ENCODE measurements at regions not wholly inside any gene's neighbourhood (a gene's known extent, or its start where the extent isn't known, plus 50 kb on each side); places are given as distances from the start of the nearest gene placed in this dataset.

DNA sequence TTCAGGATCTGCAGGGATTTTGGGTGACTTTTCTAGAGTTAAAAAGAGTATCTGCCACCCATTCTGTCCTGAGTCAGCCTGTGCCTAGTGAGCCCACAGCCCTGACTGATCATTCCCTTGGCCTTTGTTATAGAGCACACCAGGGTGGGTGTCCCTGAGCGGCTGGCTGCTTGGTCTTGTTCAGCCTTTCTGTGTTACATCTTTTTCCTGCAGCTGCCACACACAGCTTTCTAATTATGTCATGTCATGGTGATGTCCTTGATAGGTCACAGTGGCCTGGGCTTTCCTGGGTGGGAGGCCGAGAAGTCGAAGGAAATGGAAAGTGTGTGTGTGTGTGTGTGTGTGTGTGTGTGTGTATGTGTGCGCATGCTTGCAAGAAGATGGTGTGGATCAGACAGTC is 293.2 kb upstream of the CRY1 start:
- H3K4me2 ChIP-seq (ENCODE audit: low read depth, low read length, poor library complexity, severe bottlenecking): no peak overlapping the region
- TF ChIP-seq, protein P1, sequence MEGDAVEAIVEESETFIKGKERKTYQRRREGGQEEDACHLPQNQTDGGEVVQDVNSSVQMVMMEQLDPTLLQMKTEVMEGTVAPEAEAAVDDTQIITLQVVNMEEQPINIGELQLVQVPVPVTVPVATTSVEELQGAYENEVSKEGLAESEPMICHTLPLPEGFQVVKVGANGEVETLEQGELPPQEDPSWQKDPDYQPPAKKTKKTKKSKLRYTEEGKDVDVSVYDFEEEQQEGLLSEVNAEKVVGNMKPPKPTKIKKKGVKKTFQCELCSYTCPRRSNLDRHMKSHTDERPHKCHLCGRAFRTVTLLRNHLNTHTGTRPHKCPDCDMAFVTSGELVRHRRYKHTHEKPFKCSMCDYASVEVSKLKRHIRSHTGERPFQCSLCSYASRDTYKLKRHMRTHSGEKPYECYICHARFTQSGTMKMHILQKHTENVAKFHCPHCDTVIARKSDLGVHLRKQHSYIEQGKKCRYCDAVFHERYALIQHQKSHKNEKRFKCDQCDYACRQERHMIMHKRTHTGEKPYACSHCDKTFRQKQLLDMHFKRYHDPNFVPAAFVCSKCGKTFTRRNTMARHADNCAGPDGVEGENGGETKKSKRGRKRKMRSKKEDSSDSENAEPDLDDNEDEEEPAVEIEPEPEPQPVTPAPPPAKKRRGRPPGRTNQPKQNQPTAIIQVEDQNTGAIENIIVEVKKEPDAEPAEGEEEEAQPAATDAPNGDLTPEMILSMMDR (IDR thresholded peaks at IDR 0.05; ENCODE audit: insufficient read depth, low read length, poor library complexity, severe bottlenecking): no peak
- no peak for TF ChIP-seq EZH2phosphoT487 (conservative IDR thresholded peaks at IDR 0.05; ENCODE audit: low read length)
- H3K27ac ChIP-seq (ENCODE audit: low read depth, low read length): no peak overlapping the region

DNA sequence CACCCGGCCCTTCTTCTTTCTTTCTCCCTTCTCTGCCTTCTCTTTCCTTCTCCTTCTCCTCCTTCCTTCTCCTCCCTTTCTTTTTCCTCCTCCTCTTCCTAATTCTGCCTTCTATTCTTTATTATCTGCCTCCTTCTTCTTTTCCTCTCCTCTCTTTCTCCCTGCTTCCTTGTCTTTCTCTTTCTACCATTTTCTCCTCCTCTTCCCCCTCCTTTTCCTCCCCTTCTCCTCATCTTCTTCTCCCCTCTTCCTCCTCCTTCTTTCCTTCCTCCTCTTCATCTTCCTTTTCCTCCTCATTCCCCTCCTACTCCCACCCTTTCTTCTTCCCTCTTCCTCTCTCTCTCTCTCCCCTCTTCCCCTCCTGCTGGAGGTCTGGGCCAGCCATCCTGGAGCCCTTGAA is 294.9 kb upstream of the CRY1 start:
- Histone ChIP-seq H3K27ac (ENCODE audit: low read depth, low read length) (no peak overlapping the region), H3K79me2 (ENCODE audit: insufficient read depth, low read length) (no peaks in the 10 kb centered on the region), H3K9me2 (replicated peaks; ENCODE audit: insufficient read depth, low read length) (no peaks in the 10 kb centered on the region), H3K27me3 (ENCODE audit: low read length) (no peaks in the 10 kb centered on the region), H3K9me3 (ENCODE audit: insufficient read depth, low read length) (no peaks in the 10 kb centered on the region), H3K4me2 (ENCODE audit: low read depth, low read length, poor library complexity, severe bottlenecking) (no peak overlapping the region), H3K36me3 (ENCODE audit: low read length) (no peaks in the 10 kb centered on the region), H3F3A (ENCODE audit: insufficient read depth) (no peaks in the 10 kb centered on the region), H3K4me3 (ENCODE audit: insufficient read depth, low read length, poor library complexity, severe bottlenecking) (no peak overlapping the region), H4K20me1 (ENCODE audit: low read depth, low read length) (no peaks in the 10 kb centered on the region), H3K9ac (ENCODE audit: low read length) (no peak overlapping the region), H2AFZ (ENCODE audit: low read depth, low read length, severe bottlenecking) (no peak overlapping the region)
- no peak for TF ChIP-seq EZH2phosphoT487 (conservative IDR thresholded peaks at IDR 0.05; ENCODE audit: low read length)
- TF ChIP-seq, protein P1 (IDR thresholded peaks at IDR 0.05; ENCODE audit: insufficient read depth, low read length, poor library complexity, severe bottlenecking): no peak

More for the DNA sequence above, 293.2 kb upstream of the CRY1 start:
- no peaks in the 10 kb centered on the region for H4K20me1 ChIP-seq (ENCODE audit: low read depth, low read length)
- no peak overlapping the region for H2AFZ ChIP-seq (ENCODE audit: low read depth, low read length, severe bottlenecking)
- no peak overlapping the region for H3K9ac ChIP-seq (ENCODE audit: low read length)
- H3K9me3 ChIP-seq (ENCODE audit: insufficient read depth, low read length): no peaks in the 10 kb centered on the region
- H3F3A ChIP-seq (ENCODE audit: insufficient read depth): no peaks in the 10 kb centered on the region
- no peaks in the 10 kb centered on the region for H3K9me2 ChIP-seq (replicated peaks; ENCODE audit: insufficient read depth, low read length)
- no peaks in the 10 kb centered on the region for H3K27me3 ChIP-seq (ENCODE audit: low read length)
- no peaks in the 10 kb centered on the region for H3K79me2 ChIP-seq (ENCODE audit: insufficient read depth, low read length)
- H3K36me3 ChIP-seq (ENCODE audit: low read length): no peaks in the 10 kb centered on the region
- H3K4me3 ChIP-seq (ENCODE audit: insufficient read depth, low read length, poor library complexity, severe bottlenecking): no peak overlapping the region

DNA sequence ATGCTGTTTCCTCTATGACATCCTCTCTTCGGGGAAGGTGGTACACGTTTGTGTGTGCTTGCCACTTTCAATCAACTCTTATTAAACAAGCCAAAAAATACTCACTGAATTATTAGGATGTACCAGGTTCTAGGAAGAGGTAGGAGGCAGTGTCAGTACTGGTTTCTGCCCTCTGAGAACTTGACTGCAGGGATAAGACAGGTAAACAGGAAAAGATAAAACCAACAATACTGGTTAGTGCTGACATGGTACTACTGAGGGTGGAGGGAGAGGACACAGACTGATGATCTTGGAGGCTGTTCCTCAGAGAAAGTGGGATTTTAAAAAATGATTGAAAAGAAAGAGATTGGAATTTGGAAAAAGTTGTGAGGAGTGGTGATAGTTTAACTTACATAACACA is 295.2 kb upstream of the PWP1 start:
- Histone ChIP-seq H3F3A (ENCODE audit: insufficient read depth) (no peaks in the 10 kb centered on the region), H3K27ac (ENCODE audit: low read depth, low read length) (no peak overlapping the region), H2AFZ (ENCODE audit: low read depth, low read length, severe bottlenecking) (no peak overlapping the region), H3K4me3 (ENCODE audit: insufficient read depth, low read length, poor library complexity, severe bottlenecking) (no peak overlapping the region), H3K9me3 (ENCODE audit: insufficient read depth, low read length) (no peaks in the 10 kb centered on the region), H3K9me2 (replicated peaks; ENCODE audit: insufficient read depth, low read length) (no peaks in the 10 kb centered on the region), H3K79me2 (ENCODE audit: insufficient read depth, low read length) (no peaks in the 10 kb centered on the region), H3K36me3 (ENCODE audit: low read length) (no peaks in the 10 kb centered on the region), H3K4me2 (ENCODE audit: low read depth, low read length, poor library complexity, severe bottlenecking) (no peak overlapping the region), H3K27me3 (ENCODE audit: low read length) (no peaks in the 10 kb centered on the region), H4K20me1 (ENCODE audit: low read depth, low read length) (no peaks in the 10 kb centered on the region), H3K9ac (ENCODE audit: low read length) (no peak overlapping the region)
- TF ChIP-seq, protein P1 (IDR thresholded peaks at IDR 0.05; ENCODE audit: insufficient read depth, low read length, poor library complexity, severe bottlenecking): no peak
- TF ChIP-seq EZH2phosphoT487 (conservative IDR thresholded peaks at IDR 0.05; ENCODE audit: low read length): no peak

Data from SU-DHL-6 (cell line).